ENCODE measurements at regions not wholly inside any gene's neighbourhood (a gene's known extent, or its start where the extent isn't known, plus 50 kb on each side); places are given as distances from the start of the nearest gene placed in this dataset.

DNA sequence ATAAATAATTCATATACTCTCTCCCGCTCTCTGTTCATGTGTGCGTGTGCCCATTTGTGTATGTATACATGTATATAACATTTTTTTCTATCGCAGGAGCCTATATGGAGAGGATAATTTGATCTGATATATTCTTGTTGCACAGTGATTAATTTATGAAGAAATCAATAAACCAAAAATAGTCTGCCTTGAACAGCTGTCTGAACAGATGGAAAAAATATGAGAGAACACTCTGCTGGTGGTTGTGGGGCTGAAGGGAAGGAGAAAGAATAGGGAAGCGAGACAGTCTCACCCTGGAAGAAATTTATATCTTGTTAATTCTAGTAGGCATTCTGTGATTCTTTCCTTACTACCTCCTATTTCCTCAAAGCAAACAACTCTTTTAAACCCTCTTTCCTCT, 96.6 kb upstream of the B3GAT2 start:
- H3K27ac Mint-ChIP-seq: no peak overlapping the region
- Histone ChIP-seq H3K27ac (ENCODE audit: low read depth, low read length) (no peak overlapping the region), H3K9me3 (ENCODE audit: control insufficient read depth in 1 of 2, low read length in 2 of 2) (no peaks in the 10 kb centered on the region), H3K4me1 (ENCODE audit: insufficient read depth, low read length) (no peaks in the 10 kb centered on the region), H3K36me3 (ENCODE audit: insufficient read depth, low read length) (no peaks in the 10 kb centered on the region), H3K27me3 (ENCODE audit: insufficient read depth, low read length) (no peaks in the 10 kb centered on the region), H3K4me3 (ENCODE audit: low read length in 2 of 2) (no peak overlapping the region)
- no peaks in the 10 kb centered on the region for H3K27me3 Mint-ChIP-seq
- H3K9me3 Mint-ChIP-seq: no peaks in the 10 kb centered on the region
- no peaks in the 10 kb centered on the region for H3K4me1 Mint-ChIP-seq
- no peak for DNase-seq
- H3K4me3 Mint-ChIP-seq: no peak overlapping the region
- H3K36me3 Mint-ChIP-seq: no peaks in the 10 kb centered on the region
- POLR2A ChIA-PET (ENCODE audit: partially characterized antibody): no interaction called here
- CTCF ChIA-PET (ENCODE audit: partially characterized antibody): no interaction called here
- intact Hi-C loops (cut with micrococcal nuclease): no loop called here

DNA sequence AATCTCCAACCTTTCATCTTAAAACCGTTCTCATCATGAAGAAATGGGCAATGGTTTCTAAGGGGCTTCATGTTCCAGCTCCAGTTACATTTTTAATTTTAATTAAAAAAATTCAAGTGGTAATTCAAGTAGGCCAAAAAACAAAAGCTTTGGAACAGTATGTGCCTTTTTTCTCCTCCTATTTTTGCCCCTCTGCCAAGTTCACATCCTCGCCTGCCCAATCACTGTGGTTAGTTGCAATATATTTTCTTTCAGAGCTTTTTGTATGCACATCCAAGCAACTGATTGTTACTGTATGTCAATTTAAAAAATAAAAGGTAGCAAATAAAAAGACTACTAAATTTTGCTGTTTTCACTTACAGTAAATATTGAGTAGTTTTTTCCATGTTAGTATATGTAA, 99.8 kb upstream of the B3GAT2 start:
- Mint-ChIP-seq H3K4me3 (no peak overlapping the region), H3K4me1 (no peaks in the 10 kb centered on the region), H3K9me3 (no peaks in the 10 kb centered on the region), H3K27ac (no peak overlapping the region), H3K27me3 (no peaks in the 10 kb centered on the region), H3K36me3 (no peaks in the 10 kb centered on the region)
- Histone ChIP-seq H3K9me3 (ENCODE audit: control insufficient read depth in 1 of 2, low read length in 2 of 2) (no peaks in the 10 kb centered on the region), H3K27me3 (ENCODE audit: insufficient read depth, low read length) (no peaks in the 10 kb centered on the region), H3K36me3 (ENCODE audit: insufficient read depth, low read length) (no peaks in the 10 kb centered on the region), H3K4me1 (ENCODE audit: insufficient read depth, low read length) (no peaks in the 10 kb centered on the region), H3K4me3 (ENCODE audit: low read length in 2 of 2) (no peak overlapping the region), H3K27ac (ENCODE audit: low read depth, low read length) (no peak overlapping the region)
- CTCF ChIA-PET (ENCODE audit: partially characterized antibody): no interaction called here
- POLR2A ChIA-PET (ENCODE audit: partially characterized antibody): no interaction called here
- no peak for DNase-seq
- intact Hi-C loops (cut with micrococcal nuclease): no loop called here

GRCh38 chr6:71066153-71066552, 109.3 kb upstream of the B3GAT2 start:
- intact Hi-C loops (cut with micrococcal nuclease): no loop called here
- H3K27me3 ChIP-seq (ENCODE audit: insufficient read depth, low read length): no peaks in the 10 kb centered on the region
- H3K9me3 ChIP-seq (ENCODE audit: control insufficient read depth in 1 of 2, low read length in 2 of 2): no peaks in the 10 kb centered on the region
- Mint-ChIP-seq H3K27me3 (peaks cover 0 to 4% of the 10 kb centered on the region in 2 donors), H3K9me3 (no peaks in the 10 kb centered on the region), H3K27ac (no peak overlapping the region), H3K4me3 (no peak overlapping the region), H3K36me3 (no peaks in the 10 kb centered on the region), H3K4me1 (no peaks in the 10 kb centered on the region)
- CTCF ChIA-PET (ENCODE audit: partially characterized antibody): no interaction called here
- no peaks in the 10 kb centered on the region for H3K4me1 ChIP-seq (ENCODE audit: insufficient read depth, low read length)
- no peak overlapping the region for H3K4me3 ChIP-seq (ENCODE audit: low read length in 2 of 2)
- POLR2A ChIA-PET (ENCODE audit: partially characterized antibody): no interaction called here
- no peak for DNase-seq
- H3K36me3 ChIP-seq (ENCODE audit: insufficient read depth, low read length): no peaks in the 10 kb centered on the region
- no peak overlapping the region for H3K27ac ChIP-seq (ENCODE audit: low read depth, low read length)

DNA sequence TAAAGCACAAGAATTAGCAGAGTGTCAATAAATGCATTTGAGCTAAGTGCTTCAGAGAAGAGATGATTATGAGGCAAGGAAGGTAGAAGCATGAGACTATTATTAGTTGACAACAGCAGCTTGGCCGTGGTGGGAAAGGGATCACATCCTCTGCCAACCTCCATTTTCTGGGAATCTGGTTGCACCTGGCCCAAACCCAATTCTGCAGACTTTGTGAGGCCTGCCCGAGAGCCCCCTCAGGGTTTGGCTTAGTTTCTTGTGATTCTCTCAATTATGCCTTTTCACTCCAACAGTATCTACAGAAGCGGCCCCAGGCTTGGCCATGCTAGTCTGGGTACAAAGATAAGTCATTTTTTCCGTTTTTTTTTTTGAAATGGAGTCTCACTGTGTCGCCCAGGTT, 111.0 kb upstream of the B3GAT2 start:
- peaks cover 0 to 4% of the 10 kb centered on the region in 2 donors for H3K27me3 Mint-ChIP-seq
- H3K9me3 Mint-ChIP-seq: no peaks in the 10 kb centered on the region
- Histone ChIP-seq H3K36me3 (ENCODE audit: insufficient read depth, low read length) (no peaks in the 10 kb centered on the region), H3K27me3 (ENCODE audit: insufficient read depth, low read length) (no peaks in the 10 kb centered on the region), H3K4me3 (ENCODE audit: low read length in 2 of 2) (no peak overlapping the region), H3K4me1 (ENCODE audit: insufficient read depth, low read length) (no peaks in the 10 kb centered on the region), H3K27ac (ENCODE audit: low read depth, low read length) (no peak overlapping the region), H3K9me3 (ENCODE audit: control insufficient read depth in 1 of 2, low read length in 2 of 2) (no peaks in the 10 kb centered on the region)
- ChIA-PET POLR2A (ENCODE audit: partially characterized antibody) (no interaction called here), CTCF (ENCODE audit: partially characterized antibody) (no interaction called here)
- no peak overlapping the region for H3K27ac Mint-ChIP-seq
- intact Hi-C loops (cut with micrococcal nuclease): no loop called here
- no peak for DNase-seq
- H3K4me1 Mint-ChIP-seq: no peaks in the 10 kb centered on the region
- no peak overlapping the region for H3K4me3 Mint-ChIP-seq
- no peaks in the 10 kb centered on the region for H3K36me3 Mint-ChIP-seq

DNA sequence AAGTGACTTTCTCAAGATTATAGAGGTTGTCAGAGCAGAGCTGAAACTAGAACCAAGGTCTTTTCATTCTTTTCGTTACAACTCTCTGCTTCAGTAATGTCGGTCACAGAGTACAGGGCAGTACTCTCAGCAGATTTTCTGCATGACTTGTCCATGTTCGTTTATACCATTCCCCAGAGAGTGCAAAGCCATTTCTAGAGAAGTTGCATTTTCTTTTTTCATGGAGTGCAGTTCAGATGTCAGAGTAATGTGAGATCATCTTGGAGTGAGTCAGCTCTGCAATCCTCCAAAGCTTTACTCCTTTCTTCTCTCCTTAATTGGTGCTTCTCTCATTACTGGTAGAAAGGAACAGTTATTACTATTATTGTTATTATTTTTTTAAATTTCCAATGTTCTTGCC, 115.6 kb upstream of the B3GAT2 start:
- no peaks in the 10 kb centered on the region for H3K4me1 ChIP-seq (ENCODE audit: insufficient read depth, low read length)
- no peak overlapping the region for H3K4me3 ChIP-seq (ENCODE audit: low read length in 2 of 2)
- peaks cover 0 to 6% (median 2%) of the 10 kb centered on the region in 8 donors for H3K9me3 Mint-ChIP-seq
- DNase-seq: no peak
- H3K36me3 Mint-ChIP-seq: no peaks in the 10 kb centered on the region
- intact Hi-C loops (cut with micrococcal nuclease): no loop called here
- no peaks in the 10 kb centered on the region for H3K36me3 ChIP-seq (ENCODE audit: insufficient read depth, low read length)
- no peak overlapping the region for H3K27ac Mint-ChIP-seq
- POLR2A ChIA-PET (ENCODE audit: partially characterized antibody): no interaction called here
- H3K4me1 Mint-ChIP-seq: no peaks in the 10 kb centered on the region
- H3K9me3 ChIP-seq (ENCODE audit: control insufficient read depth in 1 of 2, low read length in 2 of 2): peaks cover 0 to 1% of the 10 kb centered on the region in 2 donors
- CTCF ChIA-PET (ENCODE audit: partially characterized antibody): no interaction called here
- no peak overlapping the region for H3K27ac ChIP-seq (ENCODE audit: low read depth, low read length)
- H3K27me3 ChIP-seq (ENCODE audit: insufficient read depth, low read length): no peaks in the 10 kb centered on the region
- no peak overlapping the region for H3K4me3 Mint-ChIP-seq
- H3K27me3 Mint-ChIP-seq: peaks cover 0 to 6% of the 10 kb centered on the region in 2 donors

DNA sequence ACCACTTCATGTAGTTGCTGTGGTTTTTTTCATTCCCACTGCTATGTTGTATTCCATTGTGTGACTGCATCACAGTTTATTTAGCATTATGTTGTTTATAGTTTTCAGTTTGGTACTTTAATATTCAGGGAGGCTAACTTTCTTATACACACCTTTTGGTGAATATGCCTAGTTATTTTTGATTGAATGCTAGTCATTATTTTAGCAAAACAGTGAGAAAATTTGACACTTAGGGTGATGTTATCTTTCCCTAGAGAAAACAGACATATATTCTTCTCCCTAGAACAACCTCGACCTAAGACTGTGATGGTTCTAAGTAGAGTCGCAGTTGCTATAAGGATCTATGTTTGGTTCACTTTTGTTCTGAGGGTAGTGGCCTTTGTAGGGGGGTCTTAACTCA, 120.8 kb upstream of the B3GAT2 start:
- ChIA-PET CTCF (ENCODE audit: partially characterized antibody) (no interaction called here), POLR2A (ENCODE audit: partially characterized antibody) (no interaction called here)
- no peaks in the 10 kb centered on the region for H3K4me1 Mint-ChIP-seq
- no peak overlapping the region for H3K27ac ChIP-seq (ENCODE audit: low read depth, low read length)
- peaks cover 0 to 7% of the 10 kb centered on the region in 2 donors for H3K9me3 ChIP-seq (ENCODE audit: control insufficient read depth in 1 of 2, low read length in 2 of 2)
- H3K36me3 ChIP-seq (ENCODE audit: insufficient read depth, low read length): no peaks in the 10 kb centered on the region
- H3K9me3 Mint-ChIP-seq: peaks cover 0 to 23% (median 19%) of the 10 kb centered on the region in 8 donors
- intact Hi-C loops (cut with micrococcal nuclease): no loop called here
- no peak overlapping the region for H3K4me3 ChIP-seq (ENCODE audit: low read length in 2 of 2)
- H3K4me1 ChIP-seq (ENCODE audit: insufficient read depth, low read length): no peaks in the 10 kb centered on the region
- H3K4me3 Mint-ChIP-seq: no peak overlapping the region
- no peak overlapping the region for H3K27ac Mint-ChIP-seq
- DNase-seq: no peak
- H3K27me3 Mint-ChIP-seq: peaks cover 0 to 3% of the 10 kb centered on the region in 2 donors
- H3K27me3 ChIP-seq (ENCODE audit: insufficient read depth, low read length): no peaks in the 10 kb centered on the region
- H3K36me3 Mint-ChIP-seq: no peaks in the 10 kb centered on the region

GRCh38 chr6:71079677-71080076, 122.8 kb upstream of the B3GAT2 start:
- no peak overlapping the region for H3K4me3 ChIP-seq (ENCODE audit: low read length in 2 of 2)
- H3K27ac ChIP-seq (ENCODE audit: low read depth, low read length): no peak overlapping the region
- Mint-ChIP-seq H3K4me1 (no peaks in the 10 kb centered on the region), H3K36me3 (no peaks in the 10 kb centered on the region), H3K9me3 (peaks cover 0 to 23% (median 17%) of the 10 kb centered on the region in 8 donors), H3K4me3 (no peak overlapping the region), H3K27me3 (peaks cover 0 to under 1% of the 10 kb centered on the region in 2 donors), H3K27ac (no peak overlapping the region)
- H3K9me3 ChIP-seq (ENCODE audit: control insufficient read depth in 1 of 2, low read length in 2 of 2): peaks cover 0 to 7% of the 10 kb centered on the region in 2 donors
- ChIA-PET POLR2A (ENCODE audit: partially characterized antibody) (no interaction called here), CTCF (ENCODE audit: partially characterized antibody) (no interaction called here)
- H3K4me1 ChIP-seq (ENCODE audit: insufficient read depth, low read length): no peaks in the 10 kb centered on the region
- no peaks in the 10 kb centered on the region for H3K36me3 ChIP-seq (ENCODE audit: insufficient read depth, low read length)
- intact Hi-C loops (cut with micrococcal nuclease): no loop called here
- no peak for DNase-seq
- no peaks in the 10 kb centered on the region for H3K27me3 ChIP-seq (ENCODE audit: insufficient read depth, low read length)

- no peak overlapping the region for H3K4me3 Mint-ChIP-seq
- DNase-seq: no peak
- H3K9me3 Mint-ChIP-seq: peaks cover 0 to 23% (median 17%) of the 10 kb centered on the region in 8 donors
- H3K36me3 ChIP-seq (ENCODE audit: insufficient read depth, low read length): no peaks in the 10 kb centered on the region
- no peaks in the 10 kb centered on the region for H3K27me3 ChIP-seq (ENCODE audit: insufficient read depth, low read length)
- H3K4me1 ChIP-seq (ENCODE audit: insufficient read depth, low read length): no peaks in the 10 kb centered on the region
- H3K4me3 ChIP-seq (ENCODE audit: low read length in 2 of 2): no peak overlapping the region
- no peaks in the 10 kb centered on the region for H3K36me3 Mint-ChIP-seq
- CTCF ChIA-PET (ENCODE audit: partially characterized antibody): no interaction called here
- POLR2A ChIA-PET (ENCODE audit: partially characterized antibody): no interaction called here
- H3K27ac Mint-ChIP-seq: no peak overlapping the region
- no peaks in the 10 kb centered on the region for H3K27me3 Mint-ChIP-seq
- peaks cover 0 to 7% of the 10 kb centered on the region in 2 donors for H3K9me3 ChIP-seq (ENCODE audit: control insufficient read depth in 1 of 2, low read length in 2 of 2)
- H3K27ac ChIP-seq (ENCODE audit: low read depth, low read length): no peak overlapping the region
- H3K4me1 Mint-ChIP-seq: no peaks in the 10 kb centered on the region
- intact Hi-C loops (cut with micrococcal nuclease): no loop called here
Measured at GRCh38 chr6:71080133-71080532, 123.3 kb upstream of the B3GAT2 start.
